ENCODE measurements at regions not wholly inside any gene's neighbourhood (a gene's known extent, or its start where the extent isn't known, plus 50 kb on each side); places are given as distances from the start of the nearest gene placed in this dataset.

DNA sequence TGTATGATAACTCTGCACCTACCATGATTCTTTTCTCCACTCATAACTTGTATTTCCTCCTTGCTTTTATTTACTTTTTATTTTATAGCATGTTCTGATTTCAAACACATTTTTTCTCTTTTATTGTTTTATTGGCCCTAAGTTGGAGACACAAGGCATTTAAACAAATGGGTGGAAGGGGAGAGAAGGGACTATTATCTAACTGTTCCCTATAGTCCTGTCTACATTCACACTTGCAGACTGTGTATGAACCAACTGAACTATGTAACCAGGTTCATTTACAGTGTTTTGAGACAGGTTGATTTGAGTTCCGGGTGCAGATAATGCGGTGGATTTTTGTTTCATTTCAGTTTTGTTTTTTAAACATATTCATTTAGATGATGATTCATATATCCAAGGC lies 830.6 kb upstream of the SEMA6A start:
- no peak overlapping the region for H3K4me3 ChIP-seq (ENCODE audit: low read depth, low read length)
- TF ChIP-seq, protein P1, sequence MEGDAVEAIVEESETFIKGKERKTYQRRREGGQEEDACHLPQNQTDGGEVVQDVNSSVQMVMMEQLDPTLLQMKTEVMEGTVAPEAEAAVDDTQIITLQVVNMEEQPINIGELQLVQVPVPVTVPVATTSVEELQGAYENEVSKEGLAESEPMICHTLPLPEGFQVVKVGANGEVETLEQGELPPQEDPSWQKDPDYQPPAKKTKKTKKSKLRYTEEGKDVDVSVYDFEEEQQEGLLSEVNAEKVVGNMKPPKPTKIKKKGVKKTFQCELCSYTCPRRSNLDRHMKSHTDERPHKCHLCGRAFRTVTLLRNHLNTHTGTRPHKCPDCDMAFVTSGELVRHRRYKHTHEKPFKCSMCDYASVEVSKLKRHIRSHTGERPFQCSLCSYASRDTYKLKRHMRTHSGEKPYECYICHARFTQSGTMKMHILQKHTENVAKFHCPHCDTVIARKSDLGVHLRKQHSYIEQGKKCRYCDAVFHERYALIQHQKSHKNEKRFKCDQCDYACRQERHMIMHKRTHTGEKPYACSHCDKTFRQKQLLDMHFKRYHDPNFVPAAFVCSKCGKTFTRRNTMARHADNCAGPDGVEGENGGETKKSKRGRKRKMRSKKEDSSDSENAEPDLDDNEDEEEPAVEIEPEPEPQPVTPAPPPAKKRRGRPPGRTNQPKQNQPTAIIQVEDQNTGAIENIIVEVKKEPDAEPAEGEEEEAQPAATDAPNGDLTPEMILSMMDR (IDR thresholded peaks at IDR 0.05; ENCODE audit: low read depth, low read length), result no peak

DNA sequence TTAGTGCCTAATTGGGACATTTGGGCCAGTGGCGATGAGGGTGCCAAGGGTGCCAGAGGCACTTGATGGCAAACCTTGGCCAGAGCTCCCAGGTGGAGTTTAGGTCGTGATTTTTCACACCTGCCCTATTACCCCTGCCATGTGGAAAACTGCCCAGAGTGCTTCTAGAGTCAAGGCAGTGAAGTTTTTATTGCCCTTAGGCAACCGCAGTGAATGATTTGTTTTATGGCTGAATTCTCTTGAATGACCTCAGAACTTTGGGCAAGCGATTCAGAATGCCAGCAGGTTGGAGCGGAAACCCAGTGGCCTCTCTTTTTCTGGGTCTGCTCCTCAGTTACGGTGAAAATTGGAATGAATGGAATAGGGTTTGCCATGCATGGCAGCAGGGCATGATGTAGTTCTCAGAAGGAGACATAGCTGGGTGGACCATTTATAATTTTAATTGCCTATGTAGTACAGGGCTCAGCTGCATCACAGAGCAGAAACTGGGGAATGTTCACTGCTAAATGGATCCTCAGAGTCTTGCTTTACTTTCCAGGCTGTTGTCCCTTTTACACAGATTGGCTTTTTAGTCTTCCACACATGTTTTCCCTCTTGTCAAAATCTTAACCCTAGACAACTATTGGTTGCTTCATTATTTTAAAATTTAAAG lies 820.0 kb upstream of the SEMA6A start:
- TF ChIP-seq, protein P1 (IDR thresholded peaks at IDR 0.05; ENCODE audit: low read depth, low read length), result no peak
- no peak overlapping the region for H3K4me3 ChIP-seq (ENCODE audit: low read depth, low read length)

DNA sequence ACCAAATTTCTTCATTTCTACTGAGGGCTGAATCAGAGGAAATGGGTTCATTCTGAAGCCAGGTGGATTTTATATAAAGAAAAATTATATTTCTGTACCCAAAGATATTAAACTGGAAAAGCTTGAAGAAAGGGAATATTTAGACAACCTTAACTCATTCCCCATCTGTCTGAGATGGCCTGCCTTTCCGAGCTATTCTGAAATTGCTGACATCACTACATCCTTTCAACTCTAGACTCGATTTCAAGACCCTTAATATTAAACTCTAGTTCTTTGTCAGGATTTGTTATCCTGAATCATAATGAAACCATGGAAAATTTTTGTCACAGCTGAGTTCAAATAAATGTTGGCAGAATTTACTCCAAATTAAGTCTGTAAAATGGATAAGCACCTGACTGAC lies 818.5 kb upstream of the SEMA6A start:
- TF ChIP-seq, protein P1 (IDR thresholded peaks at IDR 0.05; ENCODE audit: low read depth, low read length), result no peak
- H3K4me3 ChIP-seq (ENCODE audit: low read depth, low read length), result no peak overlapping the region

DNA sequence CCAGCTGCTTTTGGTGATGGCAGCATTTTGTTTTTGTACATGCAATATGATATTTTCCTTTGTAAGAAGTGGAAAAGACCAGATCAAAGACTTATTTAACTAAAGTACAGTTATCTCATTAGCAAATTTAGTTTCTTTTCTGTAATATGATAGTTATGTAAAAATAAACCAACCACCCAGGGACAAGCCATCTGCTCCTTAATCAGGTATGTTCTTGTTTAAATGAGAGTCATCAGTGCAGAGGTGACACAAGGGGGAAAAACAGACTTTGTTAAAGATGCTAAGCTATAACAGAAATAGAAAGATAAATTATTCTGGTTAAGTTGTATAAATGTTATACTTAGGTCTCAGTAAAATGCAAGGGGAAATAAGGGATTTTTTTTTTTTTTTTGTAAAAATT lies 805.7 kb upstream of the SEMA6A start:
- no peak overlapping the region for H3K4me3 ChIP-seq (ENCODE audit: low read depth, low read length)
- TF ChIP-seq, protein P1 (IDR thresholded peaks at IDR 0.05; ENCODE audit: low read depth, low read length), result no peak

DNA sequence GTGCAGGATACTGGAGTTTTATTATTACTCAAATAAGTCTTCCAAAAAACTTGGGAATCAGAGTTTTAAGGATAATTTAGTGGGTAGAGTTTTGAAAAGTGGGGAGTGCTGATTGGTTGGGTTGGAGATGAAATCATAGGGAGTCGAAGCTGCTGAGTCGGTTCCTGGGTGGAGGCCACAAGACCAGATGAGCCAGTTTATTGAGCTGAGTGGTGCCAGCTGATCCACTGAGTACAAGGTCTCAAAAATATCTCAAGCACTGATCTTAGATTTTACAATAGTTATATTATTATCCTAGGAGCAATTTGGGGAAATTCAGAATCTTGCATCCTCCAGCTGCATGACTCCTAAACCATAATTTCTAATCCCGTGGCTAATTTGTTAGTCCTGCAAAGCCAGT lies 804.9 kb upstream of the SEMA6A start:
- TF ChIP-seq, protein P1 (IDR thresholded peaks at IDR 0.05; ENCODE audit: low read depth, low read length), result no peak
- no peak overlapping the region for H3K4me3 ChIP-seq (ENCODE audit: low read depth, low read length)

GRCh38 chr5:117376748-117377147 lies 802.1 kb upstream of the SEMA6A start:
- no peak overlapping the region for H3K4me3 ChIP-seq (ENCODE audit: low read depth, low read length)
- TF ChIP-seq, protein P1 (IDR thresholded peaks at IDR 0.05; ENCODE audit: low read depth, low read length), result no peak

GRCh38 chr5:117359895-117360294 lies 785.3 kb upstream of the SEMA6A start:
- H3K4me3 ChIP-seq (ENCODE audit: low read depth, low read length), result no peak overlapping the region

More at GRCh38 chr5:117359895-117360294, 785.3 kb upstream of the SEMA6A start:
- TF ChIP-seq, protein P1 (IDR thresholded peaks at IDR 0.05; ENCODE audit: low read depth, low read length), result no peak

Measured in WI38 (cell line).